Type B pancreatic cell (in vitro differentiated cells): ENCODE measurements at regions not wholly inside any gene's neighbourhood (a gene's known extent, or its start where the extent isn't known, plus 50 kb on each side); places are given as distances from the start of the nearest gene placed in this dataset.

Source experiments
- DNase-seq: peaks from one replicate; pipeline ENCODE4 v3.0.0; 2021; ENCODE audit warnings: mixed read lengths; ENCODE audit not compliant: unreplicated experiment; ENCODE audit errors: extremely low spot score
- H3K27ac Mint-ChIP-seq: 2 replicates; pipeline ENCODE4 v1.8.0; 2021; ENCODE audit warnings: mild to moderate bottlenecking, mixed read lengths
- H3K27me3 Mint-ChIP-seq: 2 replicates; pipeline ENCODE4 v1.8.0; 2021; ENCODE audit warnings: mixed read lengths
- H3K36me3 Mint-ChIP-seq: 2 replicates; pipeline ENCODE4 v1.8.0; 2021; ENCODE audit warnings: mixed read lengths
- H3K4me1 Mint-ChIP-seq: one replicate; pipeline ENCODE4 v1.8.0; 2021; ENCODE audit warnings: mixed read lengths; ENCODE audit not compliant: unreplicated experiment
- H3K4me3 Mint-ChIP-seq: 2 replicates; pipeline ENCODE4 v1.8.0; 2021; ENCODE audit warnings: mild to moderate bottlenecking, mixed read lengths
- H3K9me3 Mint-ChIP-seq: 2 replicates; pipeline ENCODE4 v1.8.0; 2021; ENCODE audit warnings: mixed read lengths
- CTCF ChIP-seq: fragments of 200-600 bp; sonication (generic); conservative IDR thresholded peaks from 2 replicates; pipeline ENCODE4 v1.5.0; 2021; ENCODE audit warnings: antibody characterized with exemption, mild to moderate bottlenecking

- Mint-ChIP-seq H3K4me3 (no peak overlapping the region), H3K27me3 (peaks cover 30% of the 10 kb centered on the region), H3K9me3 (peaks cover 9% of the 10 kb centered on the region), H3K4me1 (no peaks in the 10 kb centered on the region), H3K27ac (no peak overlapping the region), H3K36me3 (no peaks in the 10 kb centered on the region)
- TF ChIP-seq CTCF: no peak
- DNase-seq: no peak
Measured at GRCh38 chr20:22673467-22673866, 89.1 kb upstream of the FOXA2 start.

GRCh38 chr20:22675341-22675740, 91.0 kb upstream of the FOXA2 start:
- Mint-ChIP-seq H3K36me3 (no peaks in the 10 kb centered on the region), H3K9me3 (peaks cover 3% of the 10 kb centered on the region), H3K4me1 (no peaks in the 10 kb centered on the region), H3K27me3 (peaks cover 30% of the 10 kb centered on the region), H3K4me3 (no peak overlapping the region), H3K27ac (no peak overlapping the region)
- no peak for TF ChIP-seq CTCF
- DNase-seq: no peak

- DNase-seq: no peak
- Mint-ChIP-seq H3K9me3 (no peaks in the 10 kb centered on the region), H3K4me3 (no peak overlapping the region), H3K27ac (no peak overlapping the region), H3K27me3 (peaks cover 20% of the 10 kb centered on the region), H3K4me1 (no peaks in the 10 kb centered on the region), H3K36me3 (no peaks in the 10 kb centered on the region)
- TF ChIP-seq CTCF: no peak
Measured at GRCh38 chr20:22678678-22679077, 94.3 kb upstream of the FOXA2 start.

- Mint-ChIP-seq H3K27me3 (peaks cover 20% of the 10 kb centered on the region), H3K27ac (no peak overlapping the region), H3K36me3 (no peaks in the 10 kb centered on the region), H3K4me3 (no peak overlapping the region), H3K4me1 (no peaks in the 10 kb centered on the region), H3K9me3 (no peaks in the 10 kb centered on the region)
- no peak for TF ChIP-seq CTCF
- no peak for DNase-seq
Measured at GRCh38 chr20:22679197-22679596, 94.8 kb upstream of the FOXA2 start.

GRCh38 chr20:22680031-22680740, 95.8 kb upstream of the FOXA2 start:
- TF ChIP-seq CTCF: no peak
- DNase-seq: no peak
- H3K27me3 Mint-ChIP-seq: peaks cover 18% of the 10 kb centered on the region
- no peaks in the 10 kb centered on the region for H3K9me3 Mint-ChIP-seq
- no peak overlapping the region for H3K27ac Mint-ChIP-seq
- H3K36me3 Mint-ChIP-seq: no peaks in the 10 kb centered on the region
- no peak overlapping the region for H3K4me3 Mint-ChIP-seq
- no peaks in the 10 kb centered on the region for H3K4me1 Mint-ChIP-seq
